PC-9 (cell line): ENCODE measurements at regions not wholly inside any gene's neighbourhood (a gene's known extent, or its start where the extent isn't known, plus 50 kb on each side); places are given as distances from the start of the nearest gene placed in this dataset.

Experiments used
- BruUV-seq: library from RNA; stranded (reverse); fragments of 400-500 nt; replicated peaks from 2 replicates; lab custom pipeline; 2021; lab: Mats Ljungman, UMichigan
- CTCF ChIA-PET: fragments of 300-600 bp; sonication (Branson Sonifier 250); formaldehyde crosslinking; loops from one replicate; lab custom pipeline; 2022; ENCODE audit warnings: antibody characterized with exemption; lab: Charles Lee
- POLR2A ChIA-PET: fragments of 300-600 bp; sonication (Branson Sonifier 250); formaldehyde crosslinking; loops from one replicate; lab custom pipeline; 2022; ENCODE audit warnings: antibody characterized with exemption; ENCODE audit not compliant: unreplicated experiment; lab: Charles Lee
- DNase-seq, 2 experiments: peaks; one replicate each; pipeline versions ENCODE4 v3.0.0 to v3.0.0-alpha.2; 2015 to 2022; ENCODE audit warnings: mixed read lengths in 1 of 2
- H2AFZ ChIP-seq: fragments of 200-600 bp; sonication (generic); 2 replicates; pipeline ENCODE4 v1.8.1; 2017; ENCODE audit warnings: antibody characterized with exemption
- H3F3A ChIP-seq: fragments of 200-600 bp; sonication (generic); 2 replicates; pipeline ENCODE4 v1.8.1; 2017; ENCODE audit warnings: antibody characterized with exemption, mild to moderate bottlenecking, low read depth; ENCODE audit not compliant: insufficient read depth
- H3K27ac ChIP-seq: fragments of 200-600 bp; sonication (generic); 2 replicates; pipeline ENCODE4 v1.6.1; 2016; ENCODE audit warnings: mixed run types
- H3K27me3 ChIP-seq: fragments of 200-600 bp; sonication (generic); 2 replicates; pipeline ENCODE4 v1.6.1; 2016; ENCODE audit warnings: low read depth, mixed run types; ENCODE audit not compliant: insufficient read depth
- H3K36me3 ChIP-seq: fragments of 200-600 bp; sonication (generic); 2 replicates; pipeline ENCODE4 v1.6.1; 2016; ENCODE audit warnings: low read depth, mixed run types
- H3K4me1 ChIP-seq: fragments of 200-600 bp; sonication (generic); replicated peaks from 2 replicates; pipeline ENCODE4 v1.6.1; 2016; ENCODE audit warnings: mixed run types; ENCODE audit not compliant: insufficient read depth
- H3K4me2 ChIP-seq: fragments of 200-600 bp; sonication (generic); 2 replicates; pipeline ENCODE4 v1.6.1; 2017; ENCODE audit warnings: mixed run types
- H3K4me3 ChIP-seq: fragments of 200-600 bp; sonication (generic); 2 replicates; pipeline ENCODE4 v1.6.1; 2016; ENCODE audit warnings: mixed run types
- H3K79me2 ChIP-seq: fragments of 200-600 bp; sonication (generic); 2 replicates; pipeline ENCODE4 v1.6.1; 2017; ENCODE audit warnings: low read depth, mixed run types
- H3K9me2 ChIP-seq: fragments of 200-600 bp; sonication (generic); 2 replicates; pipeline ENCODE4 v1.8.1; 2017; ENCODE audit warnings: mild to moderate bottlenecking; ENCODE audit not compliant: insufficient read depth
- H3K9me3 ChIP-seq: fragments of 200-600 bp; sonication (generic); 2 replicates; pipeline ENCODE4 v1.8.1; 2016; ENCODE audit warnings: low read depth; ENCODE audit not compliant: insufficient read depth
- H4K20me1 ChIP-seq: fragments of 200-600 bp; sonication (generic); 2 replicates; pipeline ENCODE4 v1.8.1; 2017; ENCODE audit not compliant: insufficient read depth
- EZH2 ChIP-seq: fragments of 200-600 bp; sonication (generic); IDR thresholded peaks from 2 replicates; pipeline ENCODE4 v1.8.0; 2017; ENCODE audit warnings: antibody characterized with exemption, low read depth
- intact Hi-C: fragments of 100-400 bp; cut with micrococcal nuclease; formaldehyde crosslinking; loops from one replicate; pipeline ENCODE4 v1.10.0; 2022; ENCODE audit not compliant: unreplicated experiment
- TF ChIP-seq, protein P1 (sequence below): fragments of 200-600 bp; sonication (generic); conservative IDR thresholded peaks from 2 replicates; pipeline ENCODE4 v1.6.1; 2017; ENCODE audit warnings: mixed run types, antibody characterized with exemption, mild to moderate bottlenecking, moderate library complexity

DNA sequence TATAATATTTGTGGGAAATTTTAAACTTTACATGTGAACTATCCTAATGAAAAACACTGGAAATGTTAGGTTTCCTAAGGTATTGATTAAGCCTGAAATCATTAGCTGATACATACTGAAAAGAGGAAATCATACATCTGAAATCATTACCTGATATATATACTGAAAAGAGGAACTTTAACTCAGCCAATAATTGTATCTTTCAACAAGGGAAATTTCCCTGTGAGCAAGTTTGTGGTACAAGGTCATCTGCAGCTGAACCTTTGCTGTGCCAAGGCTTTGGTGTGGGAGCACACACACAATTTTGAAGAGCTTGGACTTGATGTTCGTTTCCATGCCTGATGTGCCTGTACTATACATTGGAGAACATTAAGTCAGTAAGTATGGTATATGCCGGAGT, 131.9 kb upstream of the USP9X start:
- H4K20me1 ChIP-seq, result no peaks in the 10 kb centered on the region
- H3K36me3 ChIP-seq, result no peaks in the 10 kb centered on the region
- intact Hi-C loops, result no loop called here
- ChIA-PET POLR2A (interaction anchor here (0.7 kb wide), 1 partner anchor 108 kb away, joined by 3 read pairs; no protein-coding TSS in a partner anchor), CTCF (no interaction called here)
- H3K4me1 ChIP-seq, result no peaks in the 10 kb centered on the region
- no peaks in the 10 kb centered on the region for H3F3A ChIP-seq
- no peak overlapping the region for H3K27ac ChIP-seq
- H2AFZ ChIP-seq, result no peak overlapping the region
- H3K4me2 ChIP-seq, result no peak overlapping the region
- H3K79me2 ChIP-seq, result no peaks in the 10 kb centered on the region
- DNase-seq, result no peak
- BruUV-seq, result no TSS peak
- no peaks in the 10 kb centered on the region for H3K9me2 ChIP-seq
- no peak overlapping the region for H3K4me3 ChIP-seq
- H3K9me3 ChIP-seq, result no peaks in the 10 kb centered on the region
- H3K27me3 ChIP-seq, result no peaks in the 10 kb centered on the region
- TF ChIP-seq, protein P1, sequence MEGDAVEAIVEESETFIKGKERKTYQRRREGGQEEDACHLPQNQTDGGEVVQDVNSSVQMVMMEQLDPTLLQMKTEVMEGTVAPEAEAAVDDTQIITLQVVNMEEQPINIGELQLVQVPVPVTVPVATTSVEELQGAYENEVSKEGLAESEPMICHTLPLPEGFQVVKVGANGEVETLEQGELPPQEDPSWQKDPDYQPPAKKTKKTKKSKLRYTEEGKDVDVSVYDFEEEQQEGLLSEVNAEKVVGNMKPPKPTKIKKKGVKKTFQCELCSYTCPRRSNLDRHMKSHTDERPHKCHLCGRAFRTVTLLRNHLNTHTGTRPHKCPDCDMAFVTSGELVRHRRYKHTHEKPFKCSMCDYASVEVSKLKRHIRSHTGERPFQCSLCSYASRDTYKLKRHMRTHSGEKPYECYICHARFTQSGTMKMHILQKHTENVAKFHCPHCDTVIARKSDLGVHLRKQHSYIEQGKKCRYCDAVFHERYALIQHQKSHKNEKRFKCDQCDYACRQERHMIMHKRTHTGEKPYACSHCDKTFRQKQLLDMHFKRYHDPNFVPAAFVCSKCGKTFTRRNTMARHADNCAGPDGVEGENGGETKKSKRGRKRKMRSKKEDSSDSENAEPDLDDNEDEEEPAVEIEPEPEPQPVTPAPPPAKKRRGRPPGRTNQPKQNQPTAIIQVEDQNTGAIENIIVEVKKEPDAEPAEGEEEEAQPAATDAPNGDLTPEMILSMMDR, result no peak
- TF ChIP-seq EZH2, result no peak

DNA sequence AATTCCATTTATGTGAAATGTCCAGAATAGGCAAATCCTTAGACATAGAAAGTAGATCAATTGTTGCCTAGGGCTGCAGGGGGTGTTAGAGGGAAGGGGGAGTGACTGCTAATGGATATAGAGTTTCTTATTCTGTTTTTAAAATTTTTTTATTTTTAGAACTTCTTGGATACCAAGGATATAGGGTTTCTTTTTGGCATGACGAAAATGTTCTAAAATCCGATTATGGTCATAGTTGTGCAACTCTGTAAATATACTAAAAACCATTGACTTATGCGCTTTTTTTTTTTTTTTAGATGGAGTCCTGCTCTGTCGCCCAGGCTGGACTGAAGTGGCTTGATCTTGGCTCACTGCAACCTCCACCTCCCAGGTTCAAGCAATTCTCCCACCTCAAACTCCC, 125.2 kb upstream of the USP9X start:
- H3K4me2 ChIP-seq, result no peak overlapping the region
- POLR2A ChIA-PET, result no interaction called here
- no peak for TF ChIP-seq EZH2
- TF ChIP-seq, protein P1, result no peak
- H2AFZ ChIP-seq, result no peak overlapping the region
- no peaks in the 10 kb centered on the region for H3K79me2 ChIP-seq
- H3K4me1 ChIP-seq, result peaks cover 7% of the 10 kb centered on the region; the same call in 1 of the 2 replicates
- no peaks in the 10 kb centered on the region for H3K9me2 ChIP-seq
- H3F3A ChIP-seq, result no peaks in the 10 kb centered on the region
- H4K20me1 ChIP-seq, result no peaks in the 10 kb centered on the region
- H3K4me3 ChIP-seq, result no peak overlapping the region
- no peaks in the 10 kb centered on the region for H3K27me3 ChIP-seq
- H3K27ac ChIP-seq, result no peak overlapping the region
- intact Hi-C loops, result no loop called here
- no peaks in the 10 kb centered on the region for H3K9me3 ChIP-seq
- DNase-seq, result no peak
- H3K36me3 ChIP-seq, result no peaks in the 10 kb centered on the region
- BruUV-seq, result no TSS peak
- CTCF ChIA-PET, result no interaction called here

DNA sequence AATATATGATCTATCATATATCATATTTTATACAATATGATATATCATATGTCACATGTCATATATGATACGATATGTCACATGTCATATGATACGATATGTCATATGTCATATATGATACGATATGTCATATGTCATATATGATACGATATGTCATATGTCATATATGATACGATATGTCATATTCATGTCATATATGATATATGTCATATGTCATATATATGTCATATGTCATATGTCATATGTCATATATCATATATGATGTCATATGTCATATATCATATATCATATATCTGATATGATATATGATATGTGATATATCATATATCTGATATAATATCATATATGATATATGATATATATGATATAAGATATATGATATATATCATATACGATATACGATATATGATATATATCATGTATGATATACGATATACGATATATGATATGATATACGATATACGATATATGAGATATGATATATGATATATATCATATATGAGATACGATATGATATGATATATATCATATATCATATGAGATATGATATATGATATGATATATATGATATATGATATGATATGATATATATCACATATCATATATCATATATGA, 122.3 kb upstream of the USP9X start:
- BruUV-seq, result no TSS peak
- ChIA-PET POLR2A (no interaction called here), CTCF (no interaction called here)
- H3K79me2 ChIP-seq, result no peaks in the 10 kb centered on the region
- no peak overlapping the region for H3K4me2 ChIP-seq
- H3K4me3 ChIP-seq, result no peak overlapping the region
- no peak for TF ChIP-seq EZH2
- TF ChIP-seq, protein P1, result no peak
- H3K4me1 ChIP-seq, result peaks cover 7% of the 10 kb centered on the region; the same call in 1 of the 2 replicates
- H3K9me3 ChIP-seq, result no peaks in the 10 kb centered on the region
- H2AFZ ChIP-seq, result no peak overlapping the region
- H3K9me2 ChIP-seq, result no peaks in the 10 kb centered on the region
- no peak for DNase-seq
- no peaks in the 10 kb centered on the region for H4K20me1 ChIP-seq
- intact Hi-C loops, result no loop called here
- no peaks in the 10 kb centered on the region for H3K27me3 ChIP-seq
- H3F3A ChIP-seq, result no peaks in the 10 kb centered on the region
- no peak overlapping the region for H3K27ac ChIP-seq
- H3K36me3 ChIP-seq, result no peaks in the 10 kb centered on the region
